Keratinocyte (primary cell): ENCODE measurements at regions not wholly inside any gene's neighbourhood (a gene's known extent, or its start where the extent isn't known, plus 50 kb on each side); places are given as distances from the start of the nearest gene placed in this dataset.

Source experiments
- DNase-seq: peaks from one replicate; pipeline ENCODE4 v3.0.0-alpha.2; 2011; ENCODE audit warnings: low read depth, missing footprints, low spot score
- FAIRE-seq: peaks from 2 replicates; lab custom pipeline; 2011; peaks lifted over from hg19 to GRCh38; lab: Jason Lieb, UNC
- H2AFZ ChIP-seq: 2 replicates; pipeline ENCODE4 v1.6.0; 2012; ENCODE audit warnings: low read length, control low read depth, inconsistent platforms; ENCODE audit not compliant: control insufficient read depth
- H3K27ac ChIP-seq: 2 replicates; pipeline ENCODE4 v1.5.1; 2011; ENCODE audit warnings: low read length; ENCODE audit not compliant: control insufficient read depth, insufficient read depth
- H3K27me3 ChIP-seq: 3 replicates; pipeline ENCODE4 v1.6.0; 2011; ENCODE audit warnings: low read length; ENCODE audit not compliant: control insufficient read depth, insufficient read depth; ENCODE audit errors: extremely low read depth
- H3K36me3 ChIP-seq, 2 experiments: 2 replicates in 1 of 2; 3 replicates in 1 of 2; pipeline ENCODE4 v1.5.1; 2011; ENCODE audit warnings: low read length in 2 of 2, mild to moderate bottlenecking in 1 of 2; ENCODE audit not compliant: control insufficient read depth in 2 of 2, insufficient read depth in 2 of 2; ENCODE audit errors: extremely low read depth in 1 of 2
- H3K4me1 ChIP-seq: 3 replicates; pipeline ENCODE4 v1.5.1; 2011; ENCODE audit warnings: low read length; ENCODE audit not compliant: control insufficient read depth, insufficient read depth; ENCODE audit errors: extremely low read depth
- H3K4me2 ChIP-seq: 3 replicates; pipeline ENCODE4 v1.6.0; 2011; ENCODE audit warnings: low read depth, low read length; ENCODE audit not compliant: control insufficient read depth, insufficient read depth; ENCODE audit errors: extremely low read depth
- H3K4me3 ChIP-seq, 3 experiments: fragments of 200-600 bp in 1 of 3; sonication (generic) in 1 of 3; 2 replicates in 2 of 3; 3 replicates in 1 of 3; pipeline ENCODE4 v1.5.1; 2011 to 2016; ENCODE audit warnings: low read length in 3 of 3, mild to moderate bottlenecking in 3 of 3, control low read depth in 2 of 3, inconsistent platforms in 1 of 3, low read depth in 1 of 3, mixed read lengths in 1 of 3, mixed run types in 1 of 3, moderate library complexity in 1 of 3; ENCODE audit not compliant: control insufficient read depth in 2 of 3, insufficient read depth in 2 of 3; ENCODE audit errors: extremely low read depth in 1 of 3
- H3K79me2 ChIP-seq: 2 replicates; pipeline ENCODE4 v1.6.0; 2012; ENCODE audit warnings: low read length; ENCODE audit not compliant: control insufficient read depth, insufficient read depth
- H3K9ac ChIP-seq: 3 replicates; pipeline ENCODE4 v1.6.0; 2011; ENCODE audit warnings: low read length; ENCODE audit not compliant: control insufficient read depth, insufficient read depth; ENCODE audit errors: extremely low read depth
- H3K9me1 ChIP-seq: 3 replicates; pipeline ENCODE4 v1.6.0; 2011; ENCODE audit warnings: low read length; ENCODE audit not compliant: control insufficient read depth, insufficient read depth; ENCODE audit errors: extremely low read depth
- H3K9me3 ChIP-seq: 2 replicates; pipeline ENCODE4 v1.5.1; 2012; ENCODE audit warnings: low read depth, low read length; ENCODE audit not compliant: control insufficient read depth
- H4K20me1 ChIP-seq: 3 replicates; pipeline ENCODE4 v1.6.0; 2011; ENCODE audit warnings: low read length; ENCODE audit not compliant: control insufficient read depth, insufficient read depth; ENCODE audit errors: extremely low read depth
- CTCF ChIP-seq, 3 experiments: IDR thresholded peaks in 1 of 3; conservative IDR thresholded peaks in 1 of 3; optimal IDR thresholded peaks in 1 of 3; 2 replicates in 2 of 3; 3 replicates in 1 of 3; pipeline versions ENCODE3 to v1.5.1; 2011; ENCODE audit warnings: low read length in 3 of 3, mild to moderate bottlenecking in 3 of 3, moderate library complexity in 2 of 3, control low read depth in 1 of 3, inconsistent platforms in 1 of 3; ENCODE audit not compliant: insufficient read depth in 2 of 3; ENCODE audit errors: extremely low read depth in 1 of 3
- EZH2 ChIP-seq: IDR thresholded peaks from one replicate; pipeline ENCODE4 v1.6.1; 2012; ENCODE audit warnings: inconsistent platforms, mild to moderate bottlenecking, low read length, moderate library complexity
- dilution Hi-C: fragments of 300-500 bp; cut with MboI; formaldehyde crosslinking; loops from one replicate; pipeline ENCODE4 v1.7.0; 2020; ENCODE audit warnings: low sequenced_read_pairs; ENCODE audit not compliant: extremely low pct_ligation_motif_present

- no peaks in the 10 kb centered on the region for H3K9me3 ChIP-seq
- H3K27me3 ChIP-seq = no peaks in the 10 kb centered on the region
- H3K4me3 ChIP-seq = no peak overlapping the region
- H3K4me2 ChIP-seq = no peak overlapping the region
- H3K79me2 ChIP-seq = no peaks in the 10 kb centered on the region
- TF ChIP-seq EZH2 (no peak), CTCF (optimal IDR thresholded peaks at IDR 0.05 in 1 of 3, IDR thresholded peaks at IDR 0.05 in 1 of 3, conservative IDR thresholded peaks at IDR 0.05 in 1 of 3; ENCODE audit: extremely low read depth in 1 of 3, insufficient read depth in 2 of 3, low read length in 3 of 3) (no peak)
- peaks cover 7% of the 10 kb centered on the region for H3K4me1 ChIP-seq
- no peak for FAIRE-seq
- dilution Hi-C loops = no loop called here
- no peak overlapping the region for H3K9ac ChIP-seq
- no peak overlapping the region for H3K27ac ChIP-seq
- no peak for DNase-seq
- H3K36me3 ChIP-seq = no peaks in the 10 kb centered on the region
- H3K9me1 ChIP-seq = no peaks in the 10 kb centered on the region
- H4K20me1 ChIP-seq = no peaks in the 10 kb centered on the region
- no peak overlapping the region for H2AFZ ChIP-seq
Measured at GRCh38 chr2:147663153-147663961, 181.5 kb upstream of the ACVR2A start.

GRCh38 chr2:147662221-147662620 lies 182.6 kb upstream of the ACVR2A start:
- Histone ChIP-seq H3K36me3 (no peaks in the 10 kb centered on the region), H3K79me2 (no peaks in the 10 kb centered on the region), H3K4me2 (no peak overlapping the region), H3K9me3 (no peaks in the 10 kb centered on the region), H3K9ac (no peak overlapping the region), H3K4me3 (no peak overlapping the region), H3K4me1 (peaks cover 7% of the 10 kb centered on the region), H3K27me3 (no peaks in the 10 kb centered on the region), H2AFZ (no peak overlapping the region), H3K27ac (no peak overlapping the region), H3K9me1 (no peaks in the 10 kb centered on the region), H4K20me1 (no peaks in the 10 kb centered on the region)
- FAIRE-seq = no peak
- dilution Hi-C loops = no loop called here
- DNase-seq = no peak
- TF ChIP-seq CTCF (optimal IDR thresholded peaks at IDR 0.05 in 1 of 3, IDR thresholded peaks at IDR 0.05 in 1 of 3, conservative IDR thresholded peaks at IDR 0.05 in 1 of 3; ENCODE audit: extremely low read depth in 1 of 3, insufficient read depth in 2 of 3, low read length in 3 of 3) (no peak), EZH2 (no peak)
